Uterus (tissue), 2 donors: ENCODE measurements at regions not wholly inside any gene's neighbourhood (a gene's known extent, or its start where the extent isn't known, plus 50 kb on each side); places are given as distances from the start of the nearest gene placed in this dataset.

ENCODE experiments used
- POLR2A ChIP-seq, 2 donors: fragments of 450-650 bp; IDR thresholded peaks; one replicate each; pipeline ENCODE4 v1.6.1; 2016; ENCODE audit warnings: antibody characterized with exemption in 2 of 2, mild to moderate bottlenecking in 1 of 2, moderate library complexity in 1 of 2
- TF ChIP-seq, protein P1 (sequence below), 4 experiments: fragments of 200-600 bp in 2 of 4; fragments of 450-650 bp in 2 of 4; sonication (generic) in 2 of 4; IDR thresholded peaks; one replicate each; pipeline ENCODE4 v1.5.1; 2016 to 2019; ENCODE audit warnings: antibody characterized with exemption in 4 of 4, mild to moderate bottlenecking in 2 of 4, moderate library complexity in 1 of 4

DNA sequence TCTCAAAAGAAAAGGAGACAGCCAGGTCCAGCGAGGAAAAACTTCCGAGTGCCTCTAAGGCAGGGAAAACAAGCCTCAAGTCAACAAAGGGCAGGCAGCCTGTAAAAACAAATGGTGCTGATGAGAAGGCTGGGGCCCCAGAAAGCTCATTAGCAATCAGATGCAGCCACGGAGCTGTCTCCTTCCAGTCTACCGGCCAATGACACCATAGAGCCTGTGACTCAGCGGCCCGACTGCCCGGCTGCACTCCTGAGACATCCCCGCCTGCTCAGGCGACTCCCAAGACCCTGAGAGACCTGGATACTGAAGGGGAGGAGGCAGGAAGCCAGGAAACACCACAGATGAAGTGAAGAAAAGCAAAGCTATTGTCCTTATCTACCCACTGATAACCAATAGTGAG is 120.1 kb upstream of the HDDC2 start:
- TF ChIP-seq, protein P1, sequence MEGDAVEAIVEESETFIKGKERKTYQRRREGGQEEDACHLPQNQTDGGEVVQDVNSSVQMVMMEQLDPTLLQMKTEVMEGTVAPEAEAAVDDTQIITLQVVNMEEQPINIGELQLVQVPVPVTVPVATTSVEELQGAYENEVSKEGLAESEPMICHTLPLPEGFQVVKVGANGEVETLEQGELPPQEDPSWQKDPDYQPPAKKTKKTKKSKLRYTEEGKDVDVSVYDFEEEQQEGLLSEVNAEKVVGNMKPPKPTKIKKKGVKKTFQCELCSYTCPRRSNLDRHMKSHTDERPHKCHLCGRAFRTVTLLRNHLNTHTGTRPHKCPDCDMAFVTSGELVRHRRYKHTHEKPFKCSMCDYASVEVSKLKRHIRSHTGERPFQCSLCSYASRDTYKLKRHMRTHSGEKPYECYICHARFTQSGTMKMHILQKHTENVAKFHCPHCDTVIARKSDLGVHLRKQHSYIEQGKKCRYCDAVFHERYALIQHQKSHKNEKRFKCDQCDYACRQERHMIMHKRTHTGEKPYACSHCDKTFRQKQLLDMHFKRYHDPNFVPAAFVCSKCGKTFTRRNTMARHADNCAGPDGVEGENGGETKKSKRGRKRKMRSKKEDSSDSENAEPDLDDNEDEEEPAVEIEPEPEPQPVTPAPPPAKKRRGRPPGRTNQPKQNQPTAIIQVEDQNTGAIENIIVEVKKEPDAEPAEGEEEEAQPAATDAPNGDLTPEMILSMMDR (IDR thresholded peaks at IDR 0.05) = no peak
- no peak for TF ChIP-seq POLR2A (IDR thresholded peaks at IDR 0.05)
